ENCODE measurements at regions not wholly inside any gene's neighbourhood (a gene's known extent, or its start where the extent isn't known, plus 50 kb on each side); places are given as distances from the start of the nearest gene placed in this dataset.

DNA sequence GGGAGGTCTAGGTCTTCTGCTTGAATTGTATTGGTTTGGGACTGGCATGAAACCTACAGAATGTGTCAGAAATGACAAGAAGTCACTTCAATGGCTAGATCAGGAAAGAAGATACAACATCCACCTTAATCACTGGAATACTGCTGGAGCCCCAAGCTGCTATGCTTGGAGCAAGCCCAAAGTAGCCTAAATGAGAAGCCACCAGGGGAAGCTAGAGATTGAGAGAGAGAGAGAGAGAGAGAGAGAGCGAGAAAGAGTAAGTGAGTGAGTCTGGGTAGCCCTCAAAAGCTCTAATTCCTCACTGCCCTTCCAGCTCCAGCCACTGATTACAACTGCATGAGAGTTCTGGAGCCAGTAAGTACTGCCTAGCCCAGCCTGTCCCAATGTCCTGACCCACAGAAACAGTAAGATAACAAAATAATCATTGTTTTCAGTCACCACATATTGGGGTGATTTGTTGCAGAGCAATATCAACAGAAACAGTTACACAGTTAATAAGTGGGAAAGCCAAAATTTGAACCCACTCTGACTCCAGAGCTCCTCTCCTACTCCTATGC, 529.2 kb upstream of the GOLIM4 start:
- DNase-seq: peak; percentile 55
- H3K36me3 ChIP-seq (ENCODE audit: control insufficient read depth, insufficient read depth, low read length): no peaks in the 10 kb centered on the region
- no peak overlapping the region for H3K9ac ChIP-seq (ENCODE audit: extremely low read depth, low read length, poor library complexity, severe bottlenecking)
- Mint-ChIP-seq H3K36me3 (ENCODE audit: low read depth) (no peaks in the 10 kb centered on the region), H3K4me1 (peaks cover 2% of the 10 kb centered on the region), H3K27me3 (ENCODE audit: insufficient read depth) (no peaks in the 10 kb centered on the region), H3K4me3 (no peak overlapping the region), H3K9me3 (no peaks in the 10 kb centered on the region), H3K27ac (no peak overlapping the region)
- TF ChIP-seq, protein P1, sequence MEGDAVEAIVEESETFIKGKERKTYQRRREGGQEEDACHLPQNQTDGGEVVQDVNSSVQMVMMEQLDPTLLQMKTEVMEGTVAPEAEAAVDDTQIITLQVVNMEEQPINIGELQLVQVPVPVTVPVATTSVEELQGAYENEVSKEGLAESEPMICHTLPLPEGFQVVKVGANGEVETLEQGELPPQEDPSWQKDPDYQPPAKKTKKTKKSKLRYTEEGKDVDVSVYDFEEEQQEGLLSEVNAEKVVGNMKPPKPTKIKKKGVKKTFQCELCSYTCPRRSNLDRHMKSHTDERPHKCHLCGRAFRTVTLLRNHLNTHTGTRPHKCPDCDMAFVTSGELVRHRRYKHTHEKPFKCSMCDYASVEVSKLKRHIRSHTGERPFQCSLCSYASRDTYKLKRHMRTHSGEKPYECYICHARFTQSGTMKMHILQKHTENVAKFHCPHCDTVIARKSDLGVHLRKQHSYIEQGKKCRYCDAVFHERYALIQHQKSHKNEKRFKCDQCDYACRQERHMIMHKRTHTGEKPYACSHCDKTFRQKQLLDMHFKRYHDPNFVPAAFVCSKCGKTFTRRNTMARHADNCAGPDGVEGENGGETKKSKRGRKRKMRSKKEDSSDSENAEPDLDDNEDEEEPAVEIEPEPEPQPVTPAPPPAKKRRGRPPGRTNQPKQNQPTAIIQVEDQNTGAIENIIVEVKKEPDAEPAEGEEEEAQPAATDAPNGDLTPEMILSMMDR (conservative IDR thresholded peaks at IDR 0.05): peak; percentile 58
- no peaks in the 10 kb centered on the region for H3K9me3 ChIP-seq (ENCODE audit: control insufficient read depth, low read length)
- H3K4me3 ChIP-seq (ENCODE audit: low read length): no peak overlapping the region
- H3K27ac ChIP-seq (ENCODE audit: low read depth, low read length): no peak overlapping the region
- WGBS, 2 experiments (ENCODE audit: insufficient coverage in 1 of 2, insufficient read length in 1 of 2): 100% methylated on average over 1 of the region's 1 CpG; no CpG with 5 or more reads in 1 of the 2 experiments
- H3K4me1 ChIP-seq (ENCODE audit: control insufficient read depth, insufficient read depth, low read length): no peaks in the 10 kb centered on the region
- H3K27me3 ChIP-seq (ENCODE audit: control insufficient read depth, insufficient read depth, low read length, poor library complexity, severe bottlenecking): no peaks in the 10 kb centered on the region

DNA sequence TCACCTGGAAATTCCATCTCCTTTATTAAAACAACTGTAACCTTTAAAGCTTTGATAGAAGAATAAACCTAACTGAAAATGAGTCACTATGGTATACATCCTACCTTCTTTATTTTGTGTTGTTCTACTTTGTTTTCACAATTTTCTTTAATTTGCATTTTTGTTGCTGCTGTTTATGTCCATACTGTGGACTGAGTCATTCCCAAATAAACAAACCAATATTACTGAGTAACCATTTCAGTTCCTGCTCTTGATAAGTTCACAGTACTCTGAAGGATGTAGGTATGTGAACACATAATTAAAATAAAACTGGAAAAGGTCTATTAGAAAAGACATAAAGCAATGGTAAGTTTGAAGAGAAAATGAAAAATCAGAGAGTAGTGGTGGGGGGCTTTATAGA, 528.5 kb upstream of the GOLIM4 start:
- H3K36me3 Mint-ChIP-seq (ENCODE audit: low read depth): no peaks in the 10 kb centered on the region
- Histone ChIP-seq H3K27me3 (ENCODE audit: control insufficient read depth, insufficient read depth, low read length, poor library complexity, severe bottlenecking) (no peaks in the 10 kb centered on the region), H3K36me3 (ENCODE audit: control insufficient read depth, insufficient read depth, low read length) (no peaks in the 10 kb centered on the region), H3K9me3 (ENCODE audit: control insufficient read depth, low read length) (no peaks in the 10 kb centered on the region), H3K27ac (ENCODE audit: low read depth, low read length) (no peak overlapping the region), H3K4me1 (ENCODE audit: control insufficient read depth, insufficient read depth, low read length) (no peaks in the 10 kb centered on the region), H3K4me3 (ENCODE audit: low read length) (no peak overlapping the region), H3K9ac (ENCODE audit: extremely low read depth, low read length, poor library complexity, severe bottlenecking) (no peak overlapping the region)
- DNase-seq: no peak
- H3K4me1 Mint-ChIP-seq: peaks cover 4% of the 10 kb centered on the region
- TF ChIP-seq, protein P1 (conservative IDR thresholded peaks at IDR 0.05): no peak
- no peaks in the 10 kb centered on the region for H3K9me3 Mint-ChIP-seq
- no peaks in the 10 kb centered on the region for H3K27me3 Mint-ChIP-seq (ENCODE audit: insufficient read depth)
- no peak overlapping the region for H3K27ac Mint-ChIP-seq
- H3K4me3 Mint-ChIP-seq: no peak overlapping the region

DNA sequence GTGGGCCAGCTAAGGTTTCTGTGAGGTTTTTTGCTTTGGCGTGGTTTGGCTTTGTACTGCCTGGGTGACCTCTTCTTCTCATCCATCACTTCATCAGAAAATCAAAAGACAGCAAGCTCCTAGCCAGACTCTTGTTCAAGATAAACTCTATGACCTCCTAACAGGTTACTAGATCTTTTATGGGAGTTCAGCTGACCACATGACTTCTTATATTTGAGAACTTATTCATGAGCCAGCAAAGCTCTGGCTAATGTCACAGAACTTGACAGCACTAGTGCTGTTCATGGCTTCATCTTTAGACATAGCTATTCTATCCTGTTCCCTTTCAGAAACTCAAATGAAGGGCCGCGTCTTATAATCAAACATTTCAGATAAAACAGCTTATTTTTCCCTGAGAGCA, 527.1 kb upstream of the GOLIM4 start:
- H3K4me1 ChIP-seq (ENCODE audit: control insufficient read depth, insufficient read depth, low read length): no peaks in the 10 kb centered on the region
- peak overlapping the region; percentile 27 for H3K27ac ChIP-seq (ENCODE audit: low read depth, low read length)
- no peak overlapping the region for H3K9ac ChIP-seq (ENCODE audit: extremely low read depth, low read length, poor library complexity, severe bottlenecking)
- Mint-ChIP-seq H3K4me3 (no peak overlapping the region), H3K4me1 (peaks cover 11% of the 10 kb centered on the region), H3K36me3 (ENCODE audit: low read depth) (no peaks in the 10 kb centered on the region), H3K27me3 (ENCODE audit: insufficient read depth) (peaks cover under 1% of the 10 kb centered on the region), H3K9me3 (no peaks in the 10 kb centered on the region), H3K27ac (no peak overlapping the region)
- H3K4me3 ChIP-seq (ENCODE audit: low read length): no peak overlapping the region
- no peaks in the 10 kb centered on the region for H3K27me3 ChIP-seq (ENCODE audit: control insufficient read depth, insufficient read depth, low read length, poor library complexity, severe bottlenecking)
- no peaks in the 10 kb centered on the region for H3K36me3 ChIP-seq (ENCODE audit: control insufficient read depth, insufficient read depth, low read length)
- 80 to 89% methylated on average over 2 to 3 of the region's 3 CpGs for WGBS, 2 experiments (ENCODE audit: insufficient coverage in 1 of 2, insufficient read length in 1 of 2)
- TF ChIP-seq, protein P1 (conservative IDR thresholded peaks at IDR 0.05): no peak
- no peaks in the 10 kb centered on the region for H3K9me3 ChIP-seq (ENCODE audit: control insufficient read depth, low read length)
- no peak for DNase-seq

Measured in endodermal cell (in vitro differentiated cells).